ENCODE measurements at regions not wholly inside any gene's neighbourhood (a gene's known extent, or its start where the extent isn't known, plus 50 kb on each side); places are given as distances from the start of the nearest gene placed in this dataset.
"Not testable (repeated sequence)": the region's sequence is repeated elsewhere in the genome, so short reads cannot be mapped to it uniquely, and the experiment has no call there.

GRCh38 chr6:16018626-16019025 lies 110.3 kb upstream of the MYLIP start:
- TF ChIP-seq CTCF (IDR thresholded peaks at IDR 0.05; ENCODE audit: insufficient read depth, low read depth, low read length): no peak
- ChIA-PET POLR2A (no interaction called here), CTCF (no interaction called here)
- DNase-seq (ENCODE audit: low read depth): no peak
- Histone ChIP-seq H3K4me3 (ENCODE audit: low read depth, low read length) (no peak overlapping the region), H3K27me3 (ENCODE audit: control insufficient read depth, insufficient read depth, low read length) (no peaks in the 10 kb centered on the region), H3K36me3 (ENCODE audit: control insufficient read depth, insufficient read depth, low read length) (no peaks in the 10 kb centered on the region)

GRCh38 chr6:16014325-16014724 lies 114.6 kb upstream of the MYLIP start:
- DNase-seq (ENCODE audit: low read depth); H3K4me3 ChIP-seq (ENCODE audit: low read depth, low read length); CTCF ChIA-PET; POLR2A ChIA-PET; H3K36me3 ChIP-seq (ENCODE audit: control insufficient read depth, insufficient read depth, low read length); H3K27me3 ChIP-seq (ENCODE audit: control insufficient read depth, insufficient read depth, low read length): not testable (repeated sequence)

- Histone ChIP-seq H3K4me3 (ENCODE audit: low read depth, low read length) (no peak overlapping the region), H3K36me3 (ENCODE audit: control insufficient read depth, insufficient read depth, low read length) (no peaks in the 10 kb centered on the region), H3K27me3 (ENCODE audit: control insufficient read depth, insufficient read depth, low read length) (no peaks in the 10 kb centered on the region)
- ChIA-PET POLR2A (no interaction called here), CTCF (no interaction called here)
- DNase-seq (ENCODE audit: low read depth): no peak
- no peak for TF ChIP-seq CTCF (IDR thresholded peaks at IDR 0.05; ENCODE audit: insufficient read depth, low read depth, low read length)
Observed at GRCh38 chr6:16007146-16007545, 121.7 kb upstream of the MYLIP start.

GRCh38 chr6:16006681-16007080 lies 122.2 kb upstream of the MYLIP start:
- no peak overlapping the region for H3K4me3 ChIP-seq (ENCODE audit: low read depth, low read length)
- DNase-seq (ENCODE audit: low read depth): no peak
- H3K27me3 ChIP-seq (ENCODE audit: control insufficient read depth, insufficient read depth, low read length): no peaks in the 10 kb centered on the region
- ChIA-PET POLR2A (no interaction called here), CTCF (no interaction called here)
- H3K36me3 ChIP-seq (ENCODE audit: control insufficient read depth, insufficient read depth, low read length): no peaks in the 10 kb centered on the region
- no peak for TF ChIP-seq CTCF (IDR thresholded peaks at IDR 0.05; ENCODE audit: insufficient read depth, low read depth, low read length)

- Histone ChIP-seq H3K36me3 (ENCODE audit: control insufficient read depth, insufficient read depth, low read length) (no peaks in the 10 kb centered on the region), H3K27me3 (ENCODE audit: control insufficient read depth, insufficient read depth, low read length) (peaks cover 3% of the 10 kb centered on the region; the same call in 1 of the 2 replicates), H3K4me3 (ENCODE audit: low read depth, low read length) (no peak overlapping the region)
- ChIA-PET CTCF (no interaction called here), POLR2A (no interaction called here)
- no peak for TF ChIP-seq CTCF (IDR thresholded peaks at IDR 0.05; ENCODE audit: insufficient read depth, low read depth, low read length)
- DNase-seq (ENCODE audit: low read depth): no peak
Observed at GRCh38 chr6:16004934-16005679, 123.8 kb upstream of the MYLIP start.

GRCh38 chr6:16003197-16003491 lies 125.7 kb upstream of the MYLIP start:
- H3K36me3 ChIP-seq (ENCODE audit: control insufficient read depth, insufficient read depth, low read length): no peaks in the 10 kb centered on the region
- no peak for TF ChIP-seq CTCF (IDR thresholded peaks at IDR 0.05; ENCODE audit: insufficient read depth, low read depth, low read length)
- no peak for DNase-seq (ENCODE audit: low read depth)
- POLR2A ChIA-PET: no interaction called here
- peaks cover 3% of the 10 kb centered on the region; the same call in 1 of the 2 replicates for H3K27me3 ChIP-seq (ENCODE audit: control insufficient read depth, insufficient read depth, low read length)
- CTCF ChIA-PET: no interaction called here
- no peak overlapping the region for H3K4me3 ChIP-seq (ENCODE audit: low read depth, low read length)
